GM21619 (cell line): ENCODE measurements at regions not wholly inside any gene's neighbourhood (a gene's known extent, or its start where the extent isn't known, plus 50 kb on each side); places are given as distances from the start of the nearest gene placed in this dataset.

Source experiments
- ATAC-seq: cut with Tn5 transposase; IDR thresholded peaks from one replicate; pipeline ENCODE4 v1.9.1; 2021; ENCODE audit not compliant: unreplicated experiment

DNA sequence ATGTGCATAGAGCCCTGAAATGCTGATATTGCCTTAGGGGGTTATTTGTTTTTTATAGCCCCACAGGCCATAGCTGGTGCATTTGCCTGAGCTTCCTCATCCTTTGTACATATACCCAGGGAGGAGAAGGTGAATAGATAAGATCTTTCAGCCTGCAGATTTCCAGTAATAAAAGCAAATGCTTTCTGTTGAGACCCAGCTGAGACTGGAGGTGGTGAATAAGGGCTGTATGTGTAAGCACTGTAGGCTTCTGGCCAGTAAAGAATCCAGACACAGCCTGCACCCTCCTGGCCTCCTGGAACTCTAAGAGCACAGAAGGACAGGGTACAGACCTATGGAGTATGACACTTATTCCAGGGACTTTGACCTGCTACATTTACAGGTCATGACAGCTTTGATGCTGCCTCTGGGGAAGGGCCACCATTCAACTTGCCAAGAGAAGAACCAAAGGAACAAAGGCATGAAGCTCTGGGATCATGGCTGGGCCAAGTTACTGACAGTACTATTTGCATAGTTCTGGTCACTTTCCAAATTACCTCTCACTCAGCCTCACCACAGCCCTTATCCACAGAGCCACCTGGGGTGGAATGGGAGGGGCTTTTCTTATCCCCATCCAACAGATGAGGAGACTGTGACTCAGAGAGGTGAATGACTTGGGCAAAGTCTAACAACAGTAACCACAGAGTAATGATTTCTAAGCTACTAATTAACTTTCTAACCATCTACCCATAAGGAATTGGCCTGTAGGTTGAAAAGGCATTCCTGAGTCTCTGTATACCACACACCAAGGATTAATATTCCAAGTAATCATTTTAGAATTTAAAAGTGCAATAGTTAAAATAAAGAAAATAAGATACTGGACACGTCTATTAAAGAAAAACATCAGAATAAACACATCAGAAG, 604.5 kb upstream of the KLF4 start:
- no peak for ATAC-seq

DNA sequence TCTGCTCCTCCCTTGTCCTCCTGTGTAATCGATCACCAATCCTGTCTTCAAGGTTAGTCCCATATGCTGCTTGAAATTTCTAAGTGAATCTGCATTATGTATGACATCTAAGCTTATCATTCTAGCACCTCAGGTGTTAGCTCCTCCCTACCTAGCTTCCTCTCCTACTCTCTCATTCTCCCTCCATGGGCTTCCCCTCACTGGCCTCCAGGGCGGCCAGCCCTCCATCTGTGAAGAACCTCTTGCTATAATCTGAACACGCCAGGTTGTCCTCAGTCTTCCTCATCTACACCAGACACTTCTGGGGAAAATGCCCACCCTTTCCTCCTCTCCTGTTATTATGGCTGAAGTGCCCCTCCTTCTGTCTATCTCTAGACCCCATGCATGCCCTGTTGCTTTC, 599.3 kb upstream of the KLF4 start:
- no peak for ATAC-seq

DNA sequence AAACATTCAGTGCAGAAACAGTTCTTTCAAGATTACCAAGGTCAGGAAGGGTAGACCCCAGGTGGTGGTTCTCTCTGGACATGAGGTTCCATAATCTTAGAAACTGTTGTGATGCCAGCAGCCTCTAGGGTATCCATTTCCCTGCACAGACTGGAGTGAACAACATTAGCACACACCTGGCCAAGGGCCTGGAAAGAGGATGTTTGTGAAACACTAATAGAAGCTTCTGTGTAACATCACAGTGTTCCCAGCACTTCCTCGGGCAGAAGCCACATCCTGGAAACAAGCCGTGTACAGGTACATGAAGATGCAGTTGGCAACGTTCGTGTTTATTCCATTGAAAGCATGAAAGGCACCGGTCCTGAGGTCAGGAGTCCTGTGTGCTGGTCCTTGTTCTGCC, 598.2 kb upstream of the KLF4 start:
- ATAC-seq = no peak

DNA sequence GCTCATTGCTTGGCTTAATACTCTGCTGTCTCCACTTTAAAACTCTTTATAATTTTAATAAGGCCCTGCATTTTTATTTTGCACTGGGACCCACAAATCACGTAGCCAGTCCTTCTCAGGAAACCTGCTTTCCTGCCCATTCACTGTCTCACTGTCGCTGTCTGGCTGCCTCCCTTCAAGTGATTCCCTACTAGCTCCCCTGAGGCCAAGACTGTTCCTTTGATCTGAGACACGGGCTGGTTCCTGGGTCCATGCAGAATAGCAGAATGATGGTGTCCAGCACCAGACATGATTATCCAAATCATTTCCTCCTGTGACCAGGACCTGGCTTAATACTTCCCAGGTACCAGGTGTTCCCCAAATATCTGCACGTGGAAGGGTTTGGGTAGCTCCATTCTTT, 597.1 kb upstream of the KLF4 start:
- ATAC-seq = no peak

DNA sequence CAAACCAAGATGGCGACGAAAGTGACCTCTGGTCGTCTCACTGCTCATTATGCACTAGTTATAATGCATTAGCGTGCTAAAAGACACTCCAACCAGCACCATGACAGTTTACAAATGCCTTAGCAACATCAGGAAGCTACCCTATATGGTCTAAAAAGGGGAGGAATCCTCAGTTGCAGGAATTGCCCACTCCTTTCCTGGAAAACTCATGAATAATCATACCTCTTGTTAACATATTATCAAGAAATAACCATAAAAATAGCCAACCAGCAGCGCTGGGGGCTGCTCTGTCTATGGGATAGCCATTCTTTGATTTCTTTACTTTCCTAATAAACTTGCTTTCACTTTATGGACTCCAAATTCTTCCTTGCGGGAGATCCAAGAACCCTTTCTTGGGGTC, 595.7 kb upstream of the KLF4 start:
- no peak for ATAC-seq

DNA sequence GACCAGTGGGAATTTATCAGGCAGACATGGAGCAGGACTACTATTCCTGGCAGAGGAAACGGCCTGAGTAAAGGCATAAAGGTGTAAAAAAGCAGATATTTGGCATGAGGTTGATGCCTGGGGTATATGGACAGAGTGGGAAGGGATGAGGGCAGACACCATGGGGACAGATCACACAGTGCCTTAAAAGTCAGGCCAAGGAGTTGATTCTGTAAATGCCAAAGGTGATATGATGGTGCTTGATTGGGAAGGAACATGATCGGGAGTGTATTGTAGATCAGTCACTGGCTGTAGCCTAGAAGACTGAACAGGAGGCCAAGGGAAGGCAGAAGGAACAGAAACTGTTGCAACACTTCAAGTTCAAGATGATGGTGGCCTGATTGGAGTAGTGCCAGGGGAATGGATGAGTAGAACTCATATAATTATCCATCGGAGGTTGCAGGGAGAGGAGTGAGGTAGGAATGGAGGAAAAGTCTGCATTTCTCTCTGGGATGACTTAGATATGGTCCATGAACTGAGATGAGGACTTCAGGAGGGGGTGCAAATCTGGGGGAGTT, 594.3 kb upstream of the KLF4 start:
- no peak for ATAC-seq

DNA sequence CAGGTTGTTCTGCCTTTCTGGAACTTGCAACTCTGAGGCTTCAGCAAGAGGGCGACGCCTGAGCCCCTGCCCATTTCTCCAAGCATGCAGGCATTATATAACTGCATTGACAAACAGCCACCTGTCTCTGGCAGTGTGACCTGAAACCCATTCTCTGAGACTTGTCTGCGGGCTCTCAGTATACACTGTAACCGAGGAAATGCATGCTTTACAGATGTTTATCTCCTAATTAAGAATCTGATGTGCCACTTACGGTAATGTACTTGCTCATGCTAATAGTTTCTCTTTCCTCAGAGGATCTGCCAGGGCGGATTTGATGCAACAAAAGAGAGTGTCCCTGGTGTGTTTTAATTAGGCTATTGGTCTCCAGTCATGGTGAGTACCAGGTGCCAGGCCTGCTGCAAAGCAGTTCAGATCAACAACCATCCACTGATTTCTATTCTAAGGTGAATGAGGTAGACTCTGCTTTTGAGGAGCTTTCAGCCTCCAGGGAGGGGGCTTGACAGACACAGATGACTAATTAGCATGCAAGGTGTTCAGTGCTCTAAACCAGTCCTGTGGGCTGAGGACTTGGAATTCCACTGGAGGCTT, 593.7 kb upstream of the KLF4 start:
- ATAC-seq = no peak

DNA sequence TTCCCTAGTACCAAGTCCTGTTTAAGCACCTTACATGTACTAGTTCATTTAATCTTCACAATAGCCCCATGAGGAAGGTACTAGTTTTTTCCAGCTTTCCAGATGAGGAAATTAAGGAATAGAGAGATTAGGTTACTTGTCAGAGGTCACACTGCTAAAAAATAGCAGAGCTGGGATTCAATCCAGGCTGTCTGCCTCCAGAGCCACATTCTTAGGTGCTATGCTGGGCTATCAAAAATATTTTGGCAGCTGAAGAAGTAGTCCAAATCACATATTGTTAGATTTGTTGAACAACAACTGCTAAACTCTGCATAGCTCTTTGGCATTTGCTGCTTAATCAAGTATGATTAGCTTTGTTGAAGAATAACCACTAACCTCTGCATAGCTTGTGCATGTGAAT, 591.5 kb upstream of the KLF4 start:
- ATAC-seq = no peak

DNA sequence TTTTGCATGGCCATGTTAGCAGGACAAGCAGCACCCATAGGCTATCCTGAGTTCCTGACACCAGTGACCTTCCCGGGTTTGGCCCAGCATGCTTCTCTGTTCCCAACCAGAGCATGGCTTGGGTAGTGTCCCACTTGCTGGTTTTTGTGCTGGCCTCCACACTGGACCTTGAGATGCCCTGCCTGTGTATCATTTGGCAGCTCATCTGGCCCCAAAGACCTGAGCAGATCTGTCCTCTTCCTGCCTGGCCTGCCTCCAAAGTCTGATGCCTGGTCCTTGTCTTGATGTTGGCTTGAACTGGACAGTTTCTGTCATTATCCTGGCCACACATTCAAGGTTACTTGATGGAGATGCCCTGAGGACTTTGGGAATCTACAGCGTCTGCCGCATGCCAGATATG, 590.7 kb upstream of the KLF4 start:
- ATAC-seq = no peak

DNA sequence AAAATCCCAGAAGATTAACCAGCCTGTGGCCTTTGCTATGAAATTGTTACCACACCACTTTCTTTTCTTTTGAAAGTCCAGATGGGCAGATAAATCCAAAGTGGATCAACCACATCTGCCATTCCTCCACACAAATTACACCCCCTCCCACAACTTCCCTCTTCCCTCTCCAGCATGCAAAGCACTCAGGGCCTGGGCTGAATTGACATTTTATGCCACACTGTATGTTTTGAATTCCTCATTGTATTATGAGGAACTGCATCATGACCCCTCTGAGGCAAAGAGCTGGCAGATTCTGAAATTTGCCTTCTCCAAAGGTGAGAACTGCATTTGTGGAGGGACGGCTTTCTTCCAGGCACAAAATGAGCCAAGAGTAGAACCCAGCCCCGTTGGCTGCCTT, 589.2 kb upstream of the KLF4 start:
- ATAC-seq = no peak

DNA sequence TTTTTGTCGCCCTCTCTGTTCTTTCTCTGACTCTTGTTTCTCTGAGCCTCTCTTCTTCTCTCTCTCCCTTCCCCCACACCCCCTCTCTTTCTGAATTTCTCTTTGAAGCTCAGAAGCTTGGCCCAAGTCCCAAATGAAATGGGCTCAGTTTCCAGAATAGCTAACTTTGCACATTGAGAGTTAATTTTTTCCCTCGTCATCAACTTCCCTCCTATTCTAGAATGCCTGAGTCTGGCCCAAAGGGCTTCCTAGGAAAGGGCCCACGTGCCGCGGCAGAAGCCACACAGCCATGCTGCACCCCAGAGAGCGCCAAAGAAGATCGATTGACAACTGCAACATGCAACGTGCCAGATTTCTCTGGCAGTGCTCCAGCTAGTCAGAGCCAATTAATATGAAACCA, 588.8 kb upstream of the KLF4 start:
- no peak for ATAC-seq

DNA sequence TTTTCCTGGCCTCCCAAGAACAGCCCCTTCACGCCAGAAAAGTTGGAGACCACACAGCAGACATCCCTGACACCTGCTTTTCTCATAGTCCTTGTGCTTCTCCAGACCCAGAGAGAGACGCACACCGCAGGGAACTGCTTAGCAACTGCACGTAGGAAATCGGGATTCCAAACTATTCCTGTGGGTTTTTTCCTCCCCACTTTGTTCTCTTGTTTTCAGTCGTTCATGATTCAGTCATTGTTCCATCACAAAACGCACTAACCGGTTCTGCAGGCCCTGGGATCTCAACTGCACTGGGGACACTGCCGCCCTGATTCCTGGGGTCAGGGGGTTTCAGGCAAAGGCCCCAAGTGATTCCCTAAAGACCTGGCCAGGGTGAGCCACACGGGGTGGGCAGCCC, 588.0 kb upstream of the KLF4 start:
- ATAC-seq = no peak

DNA sequence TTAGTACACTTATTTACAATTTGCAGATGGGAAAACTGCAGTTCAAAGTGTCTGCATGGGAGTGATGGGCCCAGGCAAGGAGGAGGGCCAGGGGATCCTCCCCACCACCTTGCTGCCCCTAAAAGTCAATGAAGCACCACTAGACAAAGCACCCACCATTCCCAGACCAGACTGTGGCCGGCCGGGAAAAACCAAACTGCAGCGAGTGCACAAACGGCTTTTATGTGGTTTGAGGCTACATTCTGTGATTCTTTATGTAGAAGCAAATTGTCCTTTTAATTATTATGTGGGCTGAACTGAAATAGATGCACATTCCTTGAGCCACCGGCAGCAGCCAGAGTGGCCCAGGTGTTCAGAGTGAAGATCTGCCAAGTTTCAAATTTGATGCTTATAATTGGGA, 585.3 kb upstream of the KLF4 start:
- no peak for ATAC-seq

DNA sequence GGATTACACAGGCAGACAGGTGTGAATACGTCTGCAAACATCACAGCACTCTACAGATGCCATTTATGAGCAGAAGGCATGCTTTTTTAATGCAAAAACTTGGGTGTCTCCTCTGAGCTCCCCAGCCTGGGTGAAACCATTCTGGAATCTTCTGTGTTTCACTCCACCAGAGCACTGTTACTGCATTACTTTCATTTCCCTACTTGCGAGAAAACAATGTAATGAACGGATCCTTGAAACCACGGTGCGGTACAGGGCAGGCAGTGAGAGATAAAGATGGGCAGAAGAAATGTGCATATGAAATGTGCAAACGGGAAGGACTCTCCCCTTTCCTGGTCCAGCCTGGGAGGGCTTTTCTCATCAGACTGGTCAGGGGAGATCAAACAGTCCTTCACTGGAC, 584.3 kb upstream of the KLF4 start:
- no peak for ATAC-seq

DNA sequence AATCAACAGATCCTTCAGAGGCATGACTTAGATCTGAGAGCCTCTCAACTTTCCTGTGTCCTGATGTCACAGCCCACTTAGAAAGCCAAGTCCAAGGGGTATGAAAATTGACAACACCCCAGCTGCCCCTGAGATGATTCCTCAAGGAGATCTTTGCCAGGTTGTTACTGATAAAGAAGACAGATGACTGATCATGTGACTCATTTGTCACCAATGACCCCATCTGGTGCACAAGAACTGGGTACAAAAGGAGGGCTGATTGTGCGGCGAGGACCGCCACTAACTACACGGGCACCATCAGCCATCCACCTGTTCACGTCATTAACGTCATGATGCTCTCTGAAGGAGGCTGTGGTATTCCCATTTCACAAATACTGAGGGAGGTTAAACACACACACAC, 583.2 kb upstream of the KLF4 start:
- ATAC-seq = no peak

DNA sequence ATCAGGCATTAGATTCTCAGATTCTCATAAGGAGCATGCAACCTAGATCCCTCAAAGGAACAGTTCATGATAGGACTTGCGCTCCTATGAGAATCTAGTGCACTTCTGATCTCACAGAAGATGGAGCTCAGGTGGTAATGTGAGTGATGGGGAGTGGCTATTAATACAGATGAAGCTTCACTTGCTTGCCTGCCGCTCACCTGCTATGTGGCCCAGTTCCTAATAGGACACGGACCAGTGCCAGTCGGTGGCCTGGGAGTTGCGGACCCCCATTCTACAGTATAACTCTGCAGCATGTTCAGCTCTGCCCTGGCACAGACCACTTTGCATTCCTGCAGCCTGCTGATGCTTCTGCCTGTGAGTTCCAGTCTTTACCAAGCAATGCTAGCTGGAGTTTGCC, 581.3 kb upstream of the KLF4 start:
- ATAC-seq = no peak

DNA sequence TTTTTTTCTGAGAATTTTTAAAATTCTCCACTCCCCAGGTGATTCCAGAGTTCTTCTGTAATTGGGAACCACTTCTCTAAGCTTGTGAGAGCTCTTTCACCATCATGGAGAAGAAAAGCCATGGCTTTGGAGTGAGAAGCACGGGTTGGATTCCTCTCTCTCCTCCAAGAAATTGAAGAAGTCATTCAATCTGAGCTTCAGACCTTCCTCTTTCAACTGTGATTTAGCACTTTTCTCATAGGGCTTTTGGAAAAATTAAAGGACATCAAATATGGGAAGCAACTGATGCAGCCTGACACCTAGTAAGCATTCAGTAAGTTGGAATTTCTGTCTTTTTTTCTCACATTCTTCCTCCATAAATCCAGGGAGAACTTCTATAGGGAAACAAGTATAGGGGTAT, 580.4 kb upstream of the KLF4 start:
- no peak for ATAC-seq

DNA sequence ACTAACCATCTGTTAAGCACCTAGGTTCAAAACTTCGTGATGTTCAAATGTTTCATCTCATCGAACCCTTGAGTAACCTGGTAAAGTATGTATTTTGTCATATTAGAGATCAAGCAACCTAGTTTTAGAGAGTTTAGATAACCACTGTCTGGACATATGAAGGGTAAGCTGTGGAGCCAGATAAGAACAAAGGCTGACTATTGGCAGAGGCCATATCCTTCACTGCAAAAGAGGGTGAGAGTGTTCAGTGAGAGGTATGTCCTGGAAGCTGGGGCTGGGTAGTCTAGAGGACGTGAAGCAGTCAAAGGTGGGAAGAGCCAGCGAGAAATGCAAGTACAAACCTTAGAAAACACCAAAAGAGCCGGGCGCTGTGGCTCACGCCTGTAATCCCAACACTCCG, 573.1 kb upstream of the KLF4 start:
- no peak for ATAC-seq

DNA sequence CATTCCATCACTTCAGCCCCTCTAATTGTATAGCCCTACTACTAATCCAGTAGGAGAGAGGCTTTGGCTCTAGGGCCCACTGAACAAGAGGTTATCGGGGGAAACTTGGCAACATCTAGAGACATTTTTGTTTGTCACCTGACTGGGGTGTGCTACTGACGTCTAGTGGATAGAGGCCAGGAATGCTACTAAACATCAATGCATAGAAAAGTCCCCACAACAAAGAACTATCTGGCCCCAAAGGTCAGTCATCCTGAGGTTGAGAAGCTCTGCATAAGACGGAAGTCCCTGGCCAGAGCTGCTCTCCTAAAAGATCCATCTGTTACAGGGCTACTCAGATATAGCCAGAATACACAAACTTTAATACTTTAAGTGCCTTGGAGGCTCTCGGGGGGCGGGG, 570.6 kb upstream of the KLF4 start:
- ATAC-seq = no peak

DNA sequence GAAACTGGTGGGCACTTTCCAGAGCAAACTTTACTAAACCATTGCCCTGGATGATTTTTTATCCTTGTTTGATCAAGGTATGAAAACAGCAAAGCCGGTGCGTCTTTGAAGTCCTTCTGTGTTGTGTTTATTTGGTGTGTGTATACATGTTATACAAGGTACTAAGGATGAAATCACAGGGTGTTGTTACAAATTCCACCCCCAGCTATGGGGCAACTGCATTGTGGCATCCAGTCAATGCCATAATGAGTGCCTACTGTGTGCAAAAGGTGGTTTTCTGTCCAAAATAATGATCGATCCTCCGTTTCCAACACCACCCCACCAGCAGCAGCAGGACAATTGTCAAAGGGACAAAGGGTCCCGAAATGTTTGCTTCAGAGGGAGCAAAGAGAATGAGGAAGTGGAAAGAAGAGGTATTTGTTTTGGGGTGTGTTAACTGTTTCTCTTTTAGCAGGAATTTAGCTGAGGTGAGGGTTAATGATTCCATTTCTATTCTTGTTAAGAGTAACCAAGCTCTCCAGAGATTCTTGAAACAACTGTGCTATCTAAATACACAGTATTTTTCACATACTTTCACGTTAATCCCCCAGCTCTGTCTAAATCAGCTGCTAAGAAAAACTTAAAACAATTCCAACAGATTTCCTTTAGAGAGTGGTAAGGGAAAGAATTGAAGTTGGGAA, 568.7 kb upstream of the KLF4 start:
- no peak for ATAC-seq

DNA sequence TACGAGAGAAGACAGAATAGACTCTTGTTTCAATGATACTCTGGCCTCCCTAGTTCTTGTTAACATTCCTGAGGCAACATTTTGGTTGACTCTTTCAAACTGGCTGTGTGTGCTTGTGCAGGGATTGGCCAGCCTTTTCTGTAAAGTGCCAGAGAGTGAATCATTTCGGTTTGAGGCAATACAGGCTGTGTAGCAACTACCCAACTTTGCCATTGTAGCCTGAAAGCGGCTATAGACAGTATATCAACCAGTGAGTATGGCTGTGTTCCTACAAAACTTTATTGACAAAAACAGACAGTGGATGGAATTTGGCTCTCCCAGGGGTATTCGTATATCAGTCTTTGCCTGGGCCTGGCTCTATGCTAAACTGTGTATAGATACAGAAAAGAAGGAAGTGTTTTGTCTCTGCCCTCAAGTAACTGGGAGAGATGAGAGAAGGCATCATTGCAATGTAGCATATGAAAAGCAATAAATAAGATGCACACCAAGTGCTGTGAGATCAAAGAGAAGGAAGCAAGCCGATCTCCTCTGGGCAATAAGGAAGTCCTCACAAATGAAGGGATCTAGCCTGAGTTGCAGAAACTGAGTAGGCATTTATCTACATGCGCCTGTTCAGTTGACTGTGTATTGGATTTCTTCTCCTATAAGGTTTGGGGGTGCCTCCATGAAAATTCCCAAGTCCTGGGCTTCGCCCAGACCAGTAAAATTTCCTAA, 568.0 kb upstream of the KLF4 start:
- ATAC-seq = no peak
